GM23338 (cell line): ENCODE measurements at regions not wholly inside any gene's neighbourhood (a gene's known extent, or its start where the extent isn't known, plus 50 kb on each side); places are given as distances from the start of the nearest gene placed in this dataset.

Source experiments
- ATAC-seq: fragments of 200-7000 bp; cut with Tn5 transposase; 3 replicates; pipeline ENCODE4 v1.9.1; 2020
- DNase-seq: peaks from one replicate; pipeline ENCODE4 v3.0.0-alpha.2; 2015; ENCODE audit warnings: low spot score
- H2AFZ ChIP-seq: fragments of 200-600 bp; sonication (generic); 2 replicates; pipeline ENCODE4 v1.8.0; 2016; ENCODE audit warnings: antibody characterized with exemption, mild to moderate bottlenecking, moderate library complexity
- H3F3A ChIP-seq: fragments of 200-600 bp; sonication (generic); replicated peaks from 2 replicates; pipeline ENCODE4 v1.8.0; 2017; ENCODE audit warnings: antibody characterized with exemption, mixed run types, low read depth
- H3K27ac ChIP-seq: fragments of 200-600 bp; sonication (generic); 2 replicates; pipeline ENCODE4 v1.6.1; 2016; ENCODE audit warnings: low read depth
- H3K27me3 ChIP-seq: fragments of 200-600 bp; sonication (generic); 2 replicates; pipeline ENCODE4 v1.8.0; 2016; ENCODE audit warnings: mild to moderate bottlenecking, mixed run types, moderate library complexity; ENCODE audit not compliant: insufficient read depth
- H3K36me3 ChIP-seq: fragments of 200-600 bp; sonication (generic); 2 replicates; pipeline ENCODE4 v1.8.0; 2016; ENCODE audit warnings: mild to moderate bottlenecking; ENCODE audit not compliant: insufficient read depth
- H3K4me1 ChIP-seq: fragments of 200-600 bp; sonication (generic); 2 replicates; pipeline ENCODE4 v1.8.0; 2016; ENCODE audit warnings: mild to moderate bottlenecking, moderate library complexity; ENCODE audit not compliant: insufficient read depth
- H3K4me2 ChIP-seq: fragments of 200-600 bp; sonication (generic); 2 replicates; pipeline ENCODE4 v1.7.1; 2017; ENCODE audit warnings: mixed run types
- H3K4me3 ChIP-seq: fragments of 200-600 bp; sonication (generic); 2 replicates; pipeline ENCODE4 v1.6.1; 2016; ENCODE audit warnings: mixed run types
- H3K79me2 ChIP-seq: fragments of 200-600 bp; sonication (generic); replicated peaks from 2 replicates; pipeline ENCODE4 v1.8.0; 2017; ENCODE audit warnings: mild to moderate bottlenecking; ENCODE audit not compliant: insufficient read depth
- H3K9me2 ChIP-seq: fragments of 200-600 bp; sonication (generic); 2 replicates; pipeline ENCODE4 v1.8.0; 2017; ENCODE audit not compliant: insufficient read depth
- H4K20me1 ChIP-seq: fragments of 200-600 bp; sonication (generic); replicated peaks from 2 replicates; pipeline ENCODE4 v1.8.0; 2017; ENCODE audit warnings: mild to moderate bottlenecking; ENCODE audit not compliant: insufficient read depth
- H3K27ac Mint-ChIP-seq: 2 replicates; pipeline ENCODE4 v1.8.0; 2020; ENCODE audit warnings: inconsistent platforms, mild to moderate bottlenecking, moderate library complexity, mixed read lengths
- H3K27me3 Mint-ChIP-seq: 3 replicates; pipeline ENCODE4 v1.8.0; 2022; ENCODE audit warnings: low read depth, mild to moderate bottlenecking, moderate library complexity, mixed read lengths, inconsistent platforms; ENCODE audit not compliant: insufficient read depth, poor library complexity
- H3K36me3 Mint-ChIP-seq: 3 replicates; pipeline ENCODE4 v1.8.0; 2021; ENCODE audit warnings: low read depth, mild to moderate bottlenecking, inconsistent platforms, moderate library complexity, mixed read lengths
- H3K4me1 Mint-ChIP-seq: 3 replicates; pipeline ENCODE4 v1.8.0; 2020; ENCODE audit warnings: mild to moderate bottlenecking, inconsistent platforms, mixed read lengths
- H3K4me3 Mint-ChIP-seq: 3 replicates; pipeline ENCODE4 v1.8.0; 2021; ENCODE audit warnings: moderate library complexity, mild to moderate bottlenecking, inconsistent platforms, mixed read lengths
- H3K9me3 Mint-ChIP-seq: 3 replicates; pipeline ENCODE4 v1.8.0; 2020; ENCODE audit warnings: moderate library complexity, mild to moderate bottlenecking, inconsistent platforms, mixed read lengths
- CREB1 ChIP-seq: fragments of 250-450 bp; sonication (Bioruptor Pico); IDR thresholded peaks from 2 replicates; pipeline ENCODE4 v1.5.0; 2020; ENCODE audit warnings: low read depth, mild to moderate bottlenecking, moderate library complexity
- CTCF ChIP-seq, 2 experiments: fragments of 200-600 bp in 1 of 2; sonication (generic) in 1 of 2; conservative IDR thresholded peaks; 2 replicates each; pipeline versions ENCODE4 v1.5.1 to v1.6.1; 2016 to 2017; ENCODE audit warnings: antibody characterized with exemption in 2 of 2, low read depth in 2 of 2, mild to moderate bottlenecking in 2 of 2, moderate library complexity in 1 of 2
- EZH2phosphoT487 ChIP-seq: fragments of 200-600 bp; sonication (generic); IDR thresholded peaks from one replicate; pipeline ENCODE4 v1.8.1; 2018; ENCODE audit warnings: antibody characterized with exemption; ENCODE audit not compliant: unreplicated experiment
- POLR2AphosphoS5 ChIP-seq: IDR thresholded peaks from 2 replicates; pipeline ENCODE4 v1.6.1; 2016; ENCODE audit warnings: antibody characterized with exemption, low read depth
- ZNF114 ChIP-seq: fragments of 250-450 bp; sonication (Bioruptor Pico); IDR thresholded peaks from 2 replicates; pipeline ENCODE4 v1.5.0; 2020; ENCODE audit warnings: mild to moderate bottlenecking, moderate library complexity
- ZNF331 ChIP-seq: fragments of 250-450 bp; sonication (Bioruptor Pico); IDR thresholded peaks from 2 replicates; pipeline ENCODE4 v1.5.0; 2020; ENCODE audit warnings: low read depth, mild to moderate bottlenecking, moderate library complexity
- TF ChIP-seq, protein P1 (sequence below): IDR thresholded peaks from one replicate; pipeline ENCODE4 v1.6.1; 2018; ENCODE audit warnings: antibody characterized with exemption; ENCODE audit not compliant: unreplicated experiment
- TF ChIP-seq, protein P2 (sequence below): fragments of 250-450 bp; sonication (Bioruptor Pico); IDR thresholded peaks from 2 replicates; pipeline ENCODE4 v1.5.0; 2020; ENCODE audit warnings: mild to moderate bottlenecking, moderate library complexity

DNA sequence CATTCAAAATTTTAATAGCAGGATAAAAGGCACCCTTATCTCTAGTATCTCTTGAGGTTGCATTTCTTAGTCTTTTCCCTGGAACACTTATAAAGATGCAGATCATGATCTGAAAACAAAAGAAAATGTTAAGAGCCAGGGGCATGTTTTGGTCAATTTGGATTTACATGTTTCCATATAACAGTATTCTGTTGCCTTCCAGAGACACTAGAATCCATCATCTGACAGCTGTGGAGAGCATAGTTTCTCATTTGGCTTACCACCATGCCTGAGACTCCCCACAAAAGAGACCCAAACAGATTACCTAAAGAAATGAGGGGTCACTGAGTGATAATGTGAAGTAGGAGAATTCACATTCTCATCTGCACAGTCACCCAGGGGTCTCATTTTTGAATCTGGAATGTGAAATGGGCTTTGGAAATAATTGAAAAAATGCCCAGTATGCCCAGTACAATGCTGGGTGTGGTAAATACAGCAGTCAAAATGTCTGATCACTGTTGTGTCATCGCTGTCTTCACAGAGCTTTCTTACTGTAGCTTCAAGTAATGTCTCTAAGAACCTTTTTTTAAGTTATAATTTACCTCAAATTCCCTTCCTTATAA lies 79.9 kb upstream of the ZBTB20 start (continued):
- no peak for TF ChIP-seq ZNF331 (CRISPR knock-in tag)
- no peak for TF ChIP-seq CTCF (conservative IDR thresholded peaks at IDR 0.05; ENCODE audit: low read depth in 2 of 2)
- TF ChIP-seq, protein P1, sequence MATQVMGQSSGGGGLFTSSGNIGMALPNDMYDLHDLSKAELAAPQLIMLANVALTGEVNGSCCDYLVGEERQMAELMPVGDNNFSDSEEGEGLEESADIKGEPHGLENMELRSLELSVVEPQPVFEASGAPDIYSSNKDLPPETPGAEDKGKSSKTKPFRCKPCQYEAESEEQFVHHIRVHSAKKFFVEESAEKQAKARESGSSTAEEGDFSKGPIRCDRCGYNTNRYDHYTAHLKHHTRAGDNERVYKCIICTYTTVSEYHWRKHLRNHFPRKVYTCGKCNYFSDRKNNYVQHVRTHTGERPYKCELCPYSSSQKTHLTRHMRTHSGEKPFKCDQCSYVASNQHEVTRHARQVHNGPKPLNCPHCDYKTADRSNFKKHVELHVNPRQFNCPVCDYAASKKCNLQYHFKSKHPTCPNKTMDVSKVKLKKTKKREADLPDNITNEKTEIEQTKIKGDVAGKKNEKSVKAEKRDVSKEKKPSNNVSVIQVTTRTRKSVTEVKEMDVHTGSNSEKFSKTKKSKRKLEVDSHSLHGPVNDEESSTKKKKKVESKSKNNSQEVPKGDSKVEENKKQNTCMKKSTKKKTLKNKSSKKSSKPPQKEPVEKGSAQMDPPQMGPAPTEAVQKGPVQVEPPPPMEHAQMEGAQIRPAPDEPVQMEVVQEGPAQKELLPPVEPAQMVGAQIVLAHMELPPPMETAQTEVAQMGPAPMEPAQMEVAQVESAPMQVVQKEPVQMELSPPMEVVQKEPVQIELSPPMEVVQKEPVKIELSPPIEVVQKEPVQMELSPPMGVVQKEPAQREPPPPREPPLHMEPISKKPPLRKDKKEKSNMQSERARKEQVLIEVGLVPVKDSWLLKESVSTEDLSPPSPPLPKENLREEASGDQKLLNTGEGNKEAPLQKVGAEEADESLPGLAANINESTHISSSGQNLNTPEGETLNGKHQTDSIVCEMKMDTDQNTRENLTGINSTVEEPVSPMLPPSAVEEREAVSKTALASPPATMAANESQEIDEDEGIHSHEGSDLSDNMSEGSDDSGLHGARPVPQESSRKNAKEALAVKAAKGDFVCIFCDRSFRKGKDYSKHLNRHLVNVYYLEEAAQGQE = no peak
- no peak for TF ChIP-seq POLR2AphosphoS5

DNA sequence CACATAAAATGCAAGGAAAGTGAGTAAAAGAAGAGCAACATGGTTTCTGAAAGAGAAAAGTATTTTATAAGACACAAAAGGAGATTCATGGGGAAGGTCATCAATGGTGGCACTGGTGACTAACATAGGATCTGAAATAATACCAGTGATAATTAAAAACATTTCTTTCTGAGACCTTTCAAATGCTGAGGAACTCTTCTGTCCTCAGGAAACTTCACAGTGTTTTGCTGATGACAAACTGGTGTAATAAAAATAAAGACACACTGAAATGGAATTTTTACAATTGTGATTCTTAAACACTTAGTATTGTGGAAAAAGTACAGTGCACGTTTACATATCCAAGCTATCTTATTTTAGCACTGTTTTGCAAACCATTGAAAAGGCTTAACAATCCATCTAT lies 80.4 kb upstream of the ZBTB20 start:
- Histone ChIP-seq H3K79me2 (no peaks in the 10 kb centered on the region), H3K36me3 (no peaks in the 10 kb centered on the region), H3F3A (no peaks in the 10 kb centered on the region), H3K4me3 (no peak overlapping the region), H3K9me2 (no peaks in the 10 kb centered on the region), H3K27me3 (no peaks in the 10 kb centered on the region), H3K4me1 (no peaks in the 10 kb centered on the region), H3K27ac (no peak overlapping the region), H2AFZ (no peak overlapping the region), H4K20me1 (no peaks in the 10 kb centered on the region), H3K4me2 (no peak overlapping the region)
- Mint-ChIP-seq H3K4me3 (no peak overlapping the region), H3K4me1 (no peaks in the 10 kb centered on the region), H3K9me3 (no peaks in the 10 kb centered on the region), H3K27ac (no peak overlapping the region), H3K27me3 (no peaks in the 10 kb centered on the region), H3K36me3 (no peaks in the 10 kb centered on the region)
- ATAC-seq (no peak), DNase-seq (no peak)
- TF ChIP-seq EZH2phosphoT487 (no peak), CREB1 (CRISPR knock-in tag) (no peak), ZNF331 (CRISPR knock-in tag) (no peak), ZNF114 (CRISPR knock-in tag) (no peak)
- TF ChIP-seq, protein P2, sequence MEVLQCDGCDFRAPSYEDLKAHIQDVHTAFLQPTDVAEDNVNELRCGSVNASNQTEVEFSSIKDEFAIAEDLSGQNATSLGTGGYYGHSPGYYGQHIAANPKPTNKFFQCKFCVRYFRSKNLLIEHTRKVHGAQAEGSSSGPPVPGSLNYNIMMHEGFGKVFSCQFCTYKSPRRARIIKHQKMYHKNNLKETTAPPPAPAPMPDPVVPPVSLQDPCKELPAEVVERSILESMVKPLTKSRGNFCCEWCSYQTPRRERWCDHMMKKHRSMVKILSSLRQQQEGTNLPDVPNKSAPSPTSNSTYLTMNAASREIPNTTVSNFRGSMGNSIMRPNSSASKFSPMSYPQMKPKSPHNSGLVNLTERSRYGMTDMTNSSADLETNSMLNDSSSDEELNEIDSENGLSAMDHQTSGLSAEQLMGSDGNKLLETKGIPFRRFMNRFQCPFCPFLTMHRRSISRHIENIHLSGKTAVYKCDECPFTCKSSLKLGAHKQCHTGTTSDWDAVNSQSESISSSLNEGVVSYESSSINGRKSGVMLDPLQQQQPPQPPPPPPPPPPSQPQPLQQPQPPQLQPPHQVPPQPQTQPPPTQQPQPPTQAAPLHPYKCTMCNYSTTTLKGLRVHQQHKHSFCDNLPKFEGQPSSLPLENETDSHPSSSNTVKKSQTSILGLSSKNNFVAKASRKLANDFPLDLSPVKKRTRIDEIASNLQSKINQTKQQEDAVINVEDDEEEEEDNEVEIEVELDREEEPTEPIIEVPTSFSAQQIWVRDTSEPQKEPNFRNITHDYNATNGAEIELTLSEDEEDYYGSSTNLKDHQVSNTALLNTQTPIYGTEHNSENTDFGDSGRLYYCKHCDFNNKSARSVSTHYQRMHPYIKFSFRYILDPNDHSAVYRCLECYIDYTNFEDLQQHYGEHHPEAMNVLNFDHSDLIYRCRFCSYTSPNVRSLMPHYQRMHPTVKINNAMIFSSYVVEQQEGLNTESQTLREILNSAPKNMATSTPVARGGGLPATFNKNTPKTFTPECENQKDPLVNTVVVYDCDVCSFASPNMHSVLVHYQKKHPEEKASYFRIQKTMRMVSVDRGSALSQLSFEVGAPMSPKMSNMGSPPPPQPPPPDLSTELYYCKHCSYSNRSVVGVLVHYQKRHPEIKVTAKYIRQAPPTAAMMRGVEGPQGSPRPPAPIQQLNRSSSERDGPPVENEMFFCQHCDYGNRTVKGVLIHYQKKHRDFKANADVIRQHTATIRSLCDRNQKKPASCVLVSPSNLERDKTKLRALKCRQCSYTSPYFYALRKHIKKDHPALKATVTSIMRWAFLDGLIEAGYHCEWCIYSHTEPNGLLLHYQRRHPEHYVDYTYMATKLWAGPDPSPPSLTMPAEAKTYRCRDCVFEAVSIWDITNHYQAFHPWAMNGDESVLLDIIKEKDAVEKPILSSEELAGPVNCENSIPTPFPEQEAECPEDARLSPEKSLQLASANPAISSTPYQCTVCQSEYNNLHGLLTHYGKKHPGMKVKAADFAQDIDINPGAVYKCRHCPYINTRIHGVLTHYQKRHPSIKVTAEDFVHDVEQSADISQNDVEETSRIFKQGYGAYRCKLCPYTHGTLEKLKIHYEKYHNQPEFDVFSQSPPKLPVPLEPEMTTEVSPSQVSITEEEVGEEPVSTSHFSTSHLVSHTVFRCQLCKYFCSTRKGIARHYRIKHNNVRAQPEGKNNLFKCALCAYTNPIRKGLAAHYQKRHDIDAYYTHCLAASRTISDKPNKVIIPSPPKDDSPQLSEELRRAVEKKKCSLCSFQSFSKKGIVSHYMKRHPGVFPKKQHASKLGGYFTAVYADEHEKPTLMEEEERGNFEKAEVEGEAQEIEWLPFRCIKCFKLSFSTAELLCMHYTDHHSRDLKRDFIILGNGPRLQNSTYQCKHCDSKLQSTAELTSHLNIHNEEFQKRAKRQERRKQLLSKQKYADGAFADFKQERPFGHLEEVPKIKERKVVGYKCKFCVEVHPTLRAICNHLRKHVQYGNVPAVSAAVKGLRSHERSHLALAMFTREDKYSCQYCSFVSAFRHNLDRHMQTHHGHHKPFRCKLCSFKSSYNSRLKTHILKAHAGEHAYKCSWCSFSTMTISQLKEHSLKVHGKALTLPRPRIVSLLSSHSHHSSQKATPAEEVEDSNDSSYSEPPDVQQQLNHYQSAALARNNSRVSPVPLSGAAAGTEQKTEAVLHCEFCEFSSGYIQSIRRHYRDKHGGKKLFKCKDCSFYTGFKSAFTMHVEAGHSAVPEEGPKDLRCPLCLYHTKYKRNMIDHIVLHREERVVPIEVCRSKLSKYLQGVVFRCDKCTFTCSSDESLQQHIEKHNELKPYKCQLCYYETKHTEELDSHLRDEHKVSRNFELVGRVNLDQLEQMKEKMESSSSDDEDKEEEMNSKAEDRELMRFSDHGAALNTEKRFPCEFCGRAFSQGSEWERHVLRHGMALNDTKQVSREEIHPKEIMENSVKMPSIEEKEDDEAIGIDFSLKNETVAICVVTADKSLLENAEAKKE (CRISPR knock-in tag) = no peak
- TF ChIP-seq, protein P1 = no peak
